K562 (cell line): ENCODE measurements at regions not wholly inside any gene's neighbourhood (a gene's known extent, or its start where the extent isn't known, plus 50 kb on each side); places are given as distances from the start of the nearest gene placed in this dataset.

Experiments used
- ATAC-seq: fragments of 200-7000 bp; cut with Tn5 transposase; 3 replicates; pipeline ENCODE4 v1.9.1; 2020; ENCODE audit warnings: moderate library complexity
- BruUV-seq: library from RNA; stranded (reverse); fragments of 400-500 nt; replicated peaks from 2 replicates; lab custom pipeline; 2021; lab: Mats Ljungman, UMichigan
- CTCF ChIA-PET: fragments of 300-600 bp; formaldehyde crosslinking; extraction: SDS; loops from one replicate; lab custom pipeline; 2021; ENCODE audit warnings: low intra/inter-chr PET ratio; lab: Yijun Ruan, JAX
- POLR2A ChIA-PET: fragments of 300-600, 350-650 bp; sonication (Branson Sonifier 250); formaldehyde crosslinking; extraction: SDS; loops from one replicate; lab custom pipeline; 2021; ENCODE audit warnings: antibody characterized with exemption, inconsistent platforms; lab: Yijun Ruan, JAX
- DNase-seq, 4 experiments: peaks; one replicate each; pipeline versions ENCODE4 v3.0.0 to v3.0.0-alpha.2; 2011 to 2018; ENCODE audit warnings: low spot score in 3 of 4, mixed read lengths in 3 of 4; ENCODE audit errors: extremely low read depth in 1 of 4
- FAIRE-seq: peaks from 2 replicates; lab custom pipeline; 2011; peaks lifted over from hg19 to GRCh38; lab: Jason Lieb, UNC
- H2AFZ ChIP-seq: 2 replicates; pipeline ENCODE4 v1.6.0; 2011; ENCODE audit warnings: low read depth, low read length, control low read depth, inconsistent platforms
- H3K27ac ChIP-seq: fragments of 200-600 bp; 3 replicates; pipeline ENCODE4 v1.8.0; 2011; ENCODE audit warnings: low read depth, mild to moderate bottlenecking, control low read depth, inconsistent platforms, low read length, moderate library complexity, mixed read lengths; ENCODE audit errors: extremely low read depth
- H3K27me3 ChIP-seq, 2 experiments: fragments of 300-600 bp in 1 of 2; 2 replicates in 1 of 2; 3 replicates in 1 of 2; pipeline versions ENCODE4 v1.6.0 to v1.8.0; 2011; ENCODE audit warnings: inconsistent platforms in 2 of 2, low read length in 2 of 2, mild to moderate bottlenecking in 1 of 2, mixed read lengths in 1 of 2, moderate library complexity in 1 of 2; ENCODE audit not compliant: control insufficient read depth in 2 of 2, insufficient read depth in 2 of 2
- H3K36me3 ChIP-seq: fragments of 300-600 bp; 3 replicates; pipeline ENCODE4 v1.8.0; 2011; ENCODE audit warnings: mild to moderate bottlenecking, low read length, inconsistent platforms; ENCODE audit not compliant: control insufficient read depth, insufficient read depth
- H3K4me1 ChIP-seq, 2 experiments: fragments of 200-600 bp in 1 of 2; replicated peaks in 1 of 2; 2 replicates in 1 of 2; 3 replicates in 1 of 2; pipeline versions ENCODE4 v1.5.1 to v1.8.0; 2011; ENCODE audit warnings: inconsistent platforms in 2 of 2, low read length in 2 of 2, mild to moderate bottlenecking in 1 of 2, mixed read lengths in 1 of 2, moderate library complexity in 1 of 2; ENCODE audit not compliant: control insufficient read depth in 2 of 2, insufficient read depth in 2 of 2
- H3K4me2 ChIP-seq: 2 replicates; pipeline ENCODE4 v1.6.1; 2011; ENCODE audit warnings: low read length, control low read depth, inconsistent platforms, mixed read lengths; ENCODE audit not compliant: insufficient read depth
- H3K4me3 ChIP-seq: fragments of 200-600 bp; sonication (generic), shearing (Covaris generic); 2 replicates; pipeline ENCODE4 v1.5.1; 2016; ENCODE audit warnings: control low read depth, inconsistent platforms
- H3K79me2 ChIP-seq: fragments of 200-600 bp; 3 replicates; pipeline ENCODE4 v1.8.0; 2011; ENCODE audit warnings: low read length, inconsistent platforms; ENCODE audit not compliant: control insufficient read depth, insufficient read depth
- H3K9ac ChIP-seq, 2 experiments: 2 replicates each; pipeline versions ENCODE4 v1.6.0 to v1.6.1; 2011; ENCODE audit warnings: low read depth in 2 of 2, low read length in 2 of 2, control low read depth in 1 of 2, inconsistent platforms in 1 of 2, mild to moderate bottlenecking in 1 of 2, mixed read lengths in 1 of 2; ENCODE audit not compliant: insufficient read depth in 1 of 2
- H3K9me1 ChIP-seq: one replicate; pipeline ENCODE4 v1.6.0; 2011; ENCODE audit warnings: inconsistent platforms, mild to moderate bottlenecking, low read length, moderate library complexity; ENCODE audit not compliant: control insufficient read depth, insufficient read depth
- H3K9me3 ChIP-seq: replicated peaks from 2 replicates; pipeline ENCODE4 v1.5.1; 2011; ENCODE audit warnings: low read depth, low read length, inconsistent platforms; ENCODE audit not compliant: control insufficient read depth, insufficient read depth
- H4K20me1 ChIP-seq: replicated peaks from 2 replicates; pipeline ENCODE4 v1.6.1; 2011; ENCODE audit warnings: low read length, inconsistent platforms, mixed read lengths; ENCODE audit not compliant: control insufficient read depth, insufficient read depth
- CCAR2 ChIP-seq: fragments of 200-400 bp; formaldehyde crosslinking; IDR thresholded peaks from 2 replicates; pipeline ENCODE4 v1.6.1; 2017; ENCODE audit warnings: mild to moderate bottlenecking, low read depth, low read length
- DDX20 ChIP-seq: fragments of 450-650 bp; IDR thresholded peaks from 2 replicates; pipeline ENCODE4 v1.6.1; 2016; ENCODE audit warnings: missing genetic modification characterization, low read depth, mild to moderate bottlenecking, missing compliant biosample characterization, moderate library complexity
- KAT7 ChIP-seq: sonication (generic); formaldehyde crosslinking; IDR thresholded peaks from 2 replicates; pipeline ENCODE4 v1.8.0; 2022; ENCODE audit warnings: missing genetic modification reagents, mild to moderate bottlenecking, borderline replicate concordance
- MIER1 ChIP-seq: fragments of 450-650 bp; IDR thresholded peaks from 2 replicates; pipeline ENCODE4 v1.6.1; 2016; ENCODE audit warnings: antibody characterized with exemption, mild to moderate bottlenecking, low read depth
- PHF8 ChIP-seq: fragments of 200-600 bp; sonication (generic); IDR thresholded peaks from 2 replicates; pipeline ENCODE4 v1.6.1; 2012; ENCODE audit warnings: mixed run types, mild to moderate bottlenecking, inconsistent platforms, low read length, moderate library complexity, borderline replicate concordance
- SP1 ChIP-seq: sonication (generic); formaldehyde crosslinking; IDR thresholded peaks from 2 replicates; pipeline ENCODE4 v1.8.1; 2022; ENCODE audit warnings: mild to moderate bottlenecking, missing genetic modification reagents
- TAL1 ChIP-seq: fragments of 450-650 bp; IDR thresholded peaks from 2 replicates; pipeline ENCODE4 v1.6.1; 2016; ENCODE audit warnings: mild to moderate bottlenecking
- ZNF444 ChIP-seq: fragments of 250-450 bp; sonication (Bioruptor Pico); IDR thresholded peaks from 2 replicates; pipeline ENCODE4 v1.4.0; 2020; ENCODE audit warnings: mild to moderate bottlenecking, moderate library complexity
- ZNF778 ChIP-seq: fragments of 450-650 bp; formaldehyde crosslinking; IDR thresholded peaks from 2 replicates; pipeline ENCODE4 v1.4.0; 2020; ENCODE audit warnings: mild to moderate bottlenecking, moderate library complexity
- WGBS: fragments of 100-300 bp; shearing (Covaris generic); methylation state at CpG from one replicate; pipeline ENCODE4 v1.1.6; 2016; ENCODE audit warnings: low coverage, mixed read lengths; ENCODE audit not compliant: insufficient coverage; ENCODE audit errors: missing lambda C conversion rate; 5-methylcytosine and 5-hydroxymethylcytosine counted together
- in situ Hi-C: fragments of 300-500 bp; cut with MboI; formaldehyde crosslinking; loops from 4 replicates; pipeline ENCODE4 v1.15.0; 2018; ENCODE audit warnings: inconsistent platforms, mixed read lengths
- intact Hi-C: fragments of 100-400 bp; cut with micrococcal nuclease; formaldehyde crosslinking; loops from 2 replicates; pipeline ENCODE4 v1.14.2; 2022
- TF ChIP-seq, protein P1 (sequence below): IDR thresholded peaks from 2 replicates; pipeline ENCODE4 v1.6.1; 2011; ENCODE audit not compliant: insufficient read length; ENCODE audit errors: extremely low read depth

DNA sequence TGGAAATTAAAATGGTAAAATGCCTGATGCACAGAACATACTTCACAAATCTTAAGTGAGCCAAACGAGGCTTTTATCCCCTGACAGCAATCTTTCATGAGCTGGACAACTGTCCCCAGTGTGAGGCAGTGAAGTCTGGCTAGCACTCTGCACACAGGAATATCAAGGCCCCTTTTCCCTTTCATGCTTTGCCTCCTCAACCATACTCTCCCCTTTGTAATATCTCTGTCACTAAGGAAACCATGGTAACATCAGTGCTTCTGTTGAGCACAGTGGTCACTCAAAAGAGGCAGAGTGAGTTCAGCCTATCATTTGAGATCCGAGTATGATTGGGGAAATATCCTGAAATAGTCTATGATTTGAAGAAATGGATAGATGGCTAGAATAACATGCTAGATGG lies 318.3 kb downstream of the ENC1 start:
- H3K4me3 ChIP-seq: no peak overlapping the region
- H3K79me2 ChIP-seq: no peaks in the 10 kb centered on the region
- intact Hi-C loops (no loop called here), in situ Hi-C loops (no loop called here)
- H2AFZ ChIP-seq: no peak overlapping the region
- BruUV-seq: no TSS peak
- ChIA-PET CTCF (no interaction called here), POLR2A (no interaction called here)
- no peak for ATAC-seq
- TF ChIP-seq SP1 (CRISPR knock-in tag) (no peak), ZNF778 (CRISPR knock-in tag) (no peak), DDX20 (tag) (no peak), KAT7 (CRISPR knock-in tag) (no peak), MIER1 (no peak), PHF8 (no peak), TAL1 (no peak), ZNF444 (no peak), CCAR2 (no peak)
- TF ChIP-seq, protein P1, sequence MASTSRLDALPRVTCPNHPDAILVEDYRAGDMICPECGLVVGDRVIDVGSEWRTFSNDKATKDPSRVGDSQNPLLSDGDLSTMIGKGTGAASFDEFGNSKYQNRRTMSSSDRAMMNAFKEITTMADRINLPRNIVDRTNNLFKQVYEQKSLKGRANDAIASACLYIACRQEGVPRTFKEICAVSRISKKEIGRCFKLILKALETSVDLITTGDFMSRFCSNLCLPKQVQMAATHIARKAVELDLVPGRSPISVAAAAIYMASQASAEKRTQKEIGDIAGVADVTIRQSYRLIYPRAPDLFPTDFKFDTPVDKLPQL: no peak
- no peak for DNase-seq
- FAIRE-seq: no peak
- no peaks in the 10 kb centered on the region for H3K9me1 ChIP-seq
- no peaks in the 10 kb centered on the region for H3K9me3 ChIP-seq
- no peak overlapping the region for H3K4me2 ChIP-seq
- no peaks in the 10 kb centered on the region; the same call in 1 of the 2 replicates for H4K20me1 ChIP-seq
- no peak overlapping the region for H3K27ac ChIP-seq
- peaks cover 2 to 4% of the 10 kb centered on the region in 2 experiments; a peak in 2 of 5 replicates for H3K27me3 ChIP-seq
- no peaks in the 10 kb centered on the region; a peak in 1 of 5 replicates for H3K4me1 ChIP-seq
- WGBS: 6% methylated on average over 2 of the region's 2 CpGs
- H3K36me3 ChIP-seq: no peaks in the 10 kb centered on the region
- no peak overlapping the region for H3K9ac ChIP-seq
